Caco-2 (cell line): ENCODE measurements at regions not wholly inside any gene's neighbourhood (a gene's known extent, or its start where the extent isn't known, plus 50 kb on each side); places are given as distances from the start of the nearest gene placed in this dataset.

ENCODE experiments used
- BruUV-seq: library from RNA; stranded (reverse); fragments of 400-500 nt; replicated peaks from 2 replicates; lab custom pipeline; 2021; lab: Mats Ljungman, UMichigan
- CTCF ChIA-PET: fragments of 300-600 bp; sonication (Branson Sonifier 250); formaldehyde crosslinking; loops from one replicate; lab custom pipeline; 2022; ENCODE audit warnings: antibody characterized with exemption; lab: Charles Lee
- POLR2A ChIA-PET: fragments of 300-600 bp; sonication (Branson Sonifier 250); formaldehyde crosslinking; loops from one replicate; lab custom pipeline; 2022; ENCODE audit warnings: antibody characterized with exemption; lab: Charles Lee
- DNase-seq, 2 experiments: peaks; one replicate each; pipeline versions ENCODE4 v3.0.0 to v3.0.0-alpha.2; 2020 to 2022
- H3K27me3 ChIP-seq: replicated peaks from 2 replicates; pipeline ENCODE4 v1.6.0; 2011; ENCODE audit warnings: low read length; ENCODE audit not compliant: control insufficient read depth, insufficient read depth
- H3K36me3 ChIP-seq: 2 replicates; pipeline ENCODE4 v1.5.1; 2011; ENCODE audit warnings: low read length; ENCODE audit not compliant: control insufficient read depth, insufficient read depth
- H3K4me1 ChIP-seq: fragments of 250-450 bp; sonication (Bioruptor Pico); 2 replicates; pipeline ENCODE4 v1.5.1; 2020; ENCODE audit warnings: mild to moderate bottlenecking
- H3K4me3 ChIP-seq: 2 replicates; pipeline ENCODE4 v1.5.1; 2011; ENCODE audit warnings: low read depth, mild to moderate bottlenecking, control low read depth, low read length
- H3K9me3 ChIP-seq: fragments of 250-450 bp; sonication (Bioruptor Pico); 2 replicates; pipeline ENCODE4 v1.5.1; 2020; ENCODE audit warnings: mild to moderate bottlenecking, moderate library complexity
- H3K27ac Mint-ChIP-seq: one replicate; pipeline ENCODE4 v1.8.0; 2022; ENCODE audit warnings: mixed read lengths; ENCODE audit not compliant: unreplicated experiment
- H3K27me3 Mint-ChIP-seq: one replicate; pipeline ENCODE4 v1.8.0; 2022; ENCODE audit warnings: mixed read lengths; ENCODE audit not compliant: insufficient read depth, unreplicated experiment
- H3K36me3 Mint-ChIP-seq: one replicate; pipeline ENCODE4 v1.8.0; 2022; ENCODE audit warnings: mild to moderate bottlenecking, mixed read lengths; ENCODE audit not compliant: insufficient read depth, unreplicated experiment
- H3K4me1 Mint-ChIP-seq: one replicate; pipeline ENCODE4 v1.8.0; 2022; ENCODE audit warnings: low read depth, mixed read lengths; ENCODE audit not compliant: unreplicated experiment
- H3K4me3 Mint-ChIP-seq: one replicate; pipeline ENCODE4 v1.8.0; 2022; ENCODE audit warnings: mild to moderate bottlenecking, moderate library complexity, mixed read lengths; ENCODE audit not compliant: unreplicated experiment
- H3K9me3 Mint-ChIP-seq: one replicate; pipeline ENCODE4 v1.8.0; 2022; ENCODE audit warnings: mixed read lengths; ENCODE audit not compliant: unreplicated experiment
- CTCF ChIP-seq, 2 experiments: fragments of 200-600 bp in 1 of 2; IDR thresholded peaks; 1 replicate in 1 of 2; 2 replicates in 1 of 2; pipeline versions ENCODE4 v1.5.1 to v1.8.0; 2011 to 2022; ENCODE audit warnings: antibody characterized with exemption in 1 of 2, control low read depth in 1 of 2, inconsistent platforms in 1 of 2, low read depth in 1 of 2, low read length in 1 of 2, mild to moderate bottlenecking in 1 of 2, moderate library complexity in 1 of 2; ENCODE audit not compliant: insufficient read depth in 1 of 2, severe bottlenecking in 1 of 2, unreplicated experiment in 1 of 2
- intact Hi-C: fragments of 100-400 bp; cut with micrococcal nuclease; formaldehyde crosslinking; loops from one replicate; pipeline ENCODE4 v1.10.0; 2022; ENCODE audit not compliant: unreplicated experiment

- Histone ChIP-seq H3K36me3 (no peaks in the 10 kb centered on the region), H3K4me3 (no peak overlapping the region), H3K27me3 (no peaks in the 10 kb centered on the region), H3K4me1 (no peaks in the 10 kb centered on the region), H3K9me3 (no peaks in the 10 kb centered on the region)
- Mint-ChIP-seq H3K27me3 (peaks cover 2% of the 10 kb centered on the region), H3K36me3 (no peaks in the 10 kb centered on the region), H3K9me3 (no peaks in the 10 kb centered on the region), H3K4me1 (no peaks in the 10 kb centered on the region), H3K27ac (no peak overlapping the region), H3K4me3 (no peak overlapping the region)
- POLR2A ChIA-PET, result no interaction called here
- CTCF ChIA-PET, result no interaction called here
- no TSS peak for BruUV-seq
- no peak for DNase-seq
- intact Hi-C loops, result no loop called here
- no peak for TF ChIP-seq CTCF (IDR thresholded peaks at IDR 0.05; ENCODE audit: insufficient read depth in 1 of 2, low read depth in 1 of 2, low read length in 1 of 2, severe bottlenecking in 1 of 2, unreplicated experiment in 1 of 2)
Measured at GRCh38 chr1:60870269-60870865, 212.0 kb upstream of the NFIA start.

GRCh38 chr1:60868901-60869663 lies 213.3 kb upstream of the NFIA start:
- intact Hi-C loops, result no loop called here
- no peaks in the 10 kb centered on the region for H3K27me3 ChIP-seq
- Mint-ChIP-seq H3K36me3 (no peaks in the 10 kb centered on the region), H3K9me3 (no peaks in the 10 kb centered on the region), H3K27me3 (peaks cover 2% of the 10 kb centered on the region), H3K4me3 (no peak overlapping the region), H3K4me1 (no peaks in the 10 kb centered on the region), H3K27ac (no peak overlapping the region)
- H3K9me3 ChIP-seq, result no peaks in the 10 kb centered on the region
- ChIA-PET POLR2A (no interaction called here), CTCF (no interaction called here)
- no peaks in the 10 kb centered on the region for H3K36me3 ChIP-seq
- no peak for TF ChIP-seq CTCF (IDR thresholded peaks at IDR 0.05; ENCODE audit: insufficient read depth in 1 of 2, low read depth in 1 of 2, low read length in 1 of 2, severe bottlenecking in 1 of 2, unreplicated experiment in 1 of 2)
- BruUV-seq, result no TSS peak
- no peak overlapping the region for H3K4me3 ChIP-seq
- DNase-seq, result no peak
- H3K4me1 ChIP-seq, result no peaks in the 10 kb centered on the region

GRCh38 chr1:60867782-60868181 lies 214.6 kb upstream of the NFIA start:
- no TSS peak for BruUV-seq
- no peaks in the 10 kb centered on the region for H3K4me1 ChIP-seq
- H3K9me3 ChIP-seq, result no peaks in the 10 kb centered on the region
- H3K36me3 ChIP-seq, result no peaks in the 10 kb centered on the region
- H3K27me3 ChIP-seq, result no peaks in the 10 kb centered on the region
- TF ChIP-seq CTCF (IDR thresholded peaks at IDR 0.05; ENCODE audit: insufficient read depth in 1 of 2, low read depth in 1 of 2, low read length in 1 of 2, severe bottlenecking in 1 of 2, unreplicated experiment in 1 of 2), result no peak
- Mint-ChIP-seq H3K27me3 (peaks cover 2% of the 10 kb centered on the region), H3K36me3 (no peaks in the 10 kb centered on the region), H3K4me3 (no peak overlapping the region), H3K9me3 (no peaks in the 10 kb centered on the region), H3K27ac (no peak overlapping the region), H3K4me1 (no peaks in the 10 kb centered on the region)
- ChIA-PET CTCF (no interaction called here), POLR2A (no interaction called here)
- intact Hi-C loops, result no loop called here
- H3K4me3 ChIP-seq, result no peak overlapping the region
- no peak for DNase-seq
